GM06990 (cell line): ENCODE measurements at regions not wholly inside any gene's neighbourhood (a gene's known extent, or its start where the extent isn't known, plus 50 kb on each side); places are given as distances from the start of the nearest gene placed in this dataset.

Source experiments
- DNase-seq: peaks from one replicate; pipeline ENCODE4 v3.0.0-alpha.2; 2011; ENCODE audit not compliant: insufficient read length; ENCODE audit errors: extremely low read depth
- H3K27me3 ChIP-seq: replicated peaks from 2 replicates; pipeline ENCODE4 v1.6.0; 2011; ENCODE audit warnings: low read length; ENCODE audit not compliant: control insufficient read depth, insufficient read depth
- H3K36me3 ChIP-seq: 2 replicates; pipeline ENCODE4 v1.5.1; 2011; ENCODE audit warnings: low read length; ENCODE audit not compliant: control insufficient read depth, insufficient read depth
- H3K4me3 ChIP-seq: replicated peaks from 2 replicates; pipeline ENCODE4 v1.5.1; 2011; ENCODE audit warnings: low read depth, mild to moderate bottlenecking, control low read depth, low read length
- TF ChIP-seq, protein P1 (sequence below): IDR thresholded peaks from 2 replicates; pipeline ENCODE4 v1.5.1; 2011; ENCODE audit warnings: low read length, control low read depth, mild to moderate bottlenecking, inconsistent platforms; ENCODE audit not compliant: insufficient read depth, poor library complexity, severe bottlenecking

DNA sequence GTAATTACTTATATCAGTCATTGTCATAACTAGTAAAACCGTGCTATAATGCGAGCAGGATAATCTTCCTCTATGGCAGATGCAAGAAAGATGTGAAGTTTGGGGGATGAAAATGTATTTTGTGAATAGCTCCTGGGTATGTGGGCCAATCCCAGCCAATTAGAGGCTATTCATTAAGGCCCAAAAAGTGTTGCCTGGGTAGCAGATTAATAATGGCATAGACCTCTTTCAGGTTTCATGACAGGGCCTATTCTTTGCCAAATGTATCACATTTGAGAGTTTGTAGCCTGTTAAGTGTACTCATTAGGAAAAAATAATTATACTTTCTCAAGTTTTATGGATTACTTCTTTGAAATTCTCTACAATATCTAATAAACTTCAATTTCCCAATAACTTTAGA lies 199.2 kb upstream of the POU3F2 start:
- DNase-seq: no peak
- H3K27me3 ChIP-seq: no peaks in the 10 kb centered on the region
- TF ChIP-seq, protein P1, sequence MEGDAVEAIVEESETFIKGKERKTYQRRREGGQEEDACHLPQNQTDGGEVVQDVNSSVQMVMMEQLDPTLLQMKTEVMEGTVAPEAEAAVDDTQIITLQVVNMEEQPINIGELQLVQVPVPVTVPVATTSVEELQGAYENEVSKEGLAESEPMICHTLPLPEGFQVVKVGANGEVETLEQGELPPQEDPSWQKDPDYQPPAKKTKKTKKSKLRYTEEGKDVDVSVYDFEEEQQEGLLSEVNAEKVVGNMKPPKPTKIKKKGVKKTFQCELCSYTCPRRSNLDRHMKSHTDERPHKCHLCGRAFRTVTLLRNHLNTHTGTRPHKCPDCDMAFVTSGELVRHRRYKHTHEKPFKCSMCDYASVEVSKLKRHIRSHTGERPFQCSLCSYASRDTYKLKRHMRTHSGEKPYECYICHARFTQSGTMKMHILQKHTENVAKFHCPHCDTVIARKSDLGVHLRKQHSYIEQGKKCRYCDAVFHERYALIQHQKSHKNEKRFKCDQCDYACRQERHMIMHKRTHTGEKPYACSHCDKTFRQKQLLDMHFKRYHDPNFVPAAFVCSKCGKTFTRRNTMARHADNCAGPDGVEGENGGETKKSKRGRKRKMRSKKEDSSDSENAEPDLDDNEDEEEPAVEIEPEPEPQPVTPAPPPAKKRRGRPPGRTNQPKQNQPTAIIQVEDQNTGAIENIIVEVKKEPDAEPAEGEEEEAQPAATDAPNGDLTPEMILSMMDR: no peak
- no peaks in the 10 kb centered on the region for H3K36me3 ChIP-seq
- H3K4me3 ChIP-seq: no peak overlapping the region

DNA sequence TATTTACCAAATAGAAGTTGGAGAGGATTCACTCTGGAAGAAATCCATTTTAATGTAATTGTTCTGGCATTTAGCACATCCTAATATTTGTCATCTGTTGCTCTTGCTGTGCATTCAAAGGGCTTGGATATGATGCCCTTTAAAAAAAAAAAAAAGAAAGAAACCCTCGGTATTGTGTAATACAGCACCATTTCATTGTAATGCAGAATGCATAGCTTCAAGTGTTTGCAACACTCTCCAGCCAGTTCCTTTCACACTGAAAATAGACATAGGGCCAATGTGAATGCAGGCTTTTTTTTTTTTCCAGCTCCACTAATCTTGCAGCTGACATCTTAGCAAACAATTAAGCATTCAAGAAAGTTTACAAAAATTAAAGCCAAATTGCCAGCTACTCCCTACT lies 197.4 kb upstream of the POU3F2 start:
- no peak overlapping the region for H3K4me3 ChIP-seq
- TF ChIP-seq, protein P1: no peak
- no peaks in the 10 kb centered on the region for H3K27me3 ChIP-seq
- DNase-seq: no peak
- no peaks in the 10 kb centered on the region for H3K36me3 ChIP-seq

- TF ChIP-seq, protein P1: no peak
- Histone ChIP-seq H3K36me3 (no peaks in the 10 kb centered on the region), H3K27me3 (no peaks in the 10 kb centered on the region), H3K4me3 (no peak overlapping the region)
- DNase-seq: no peak
Measured at GRCh38 chr6:98639089-98639635, 195.2 kb upstream of the POU3F2 start.

DNA sequence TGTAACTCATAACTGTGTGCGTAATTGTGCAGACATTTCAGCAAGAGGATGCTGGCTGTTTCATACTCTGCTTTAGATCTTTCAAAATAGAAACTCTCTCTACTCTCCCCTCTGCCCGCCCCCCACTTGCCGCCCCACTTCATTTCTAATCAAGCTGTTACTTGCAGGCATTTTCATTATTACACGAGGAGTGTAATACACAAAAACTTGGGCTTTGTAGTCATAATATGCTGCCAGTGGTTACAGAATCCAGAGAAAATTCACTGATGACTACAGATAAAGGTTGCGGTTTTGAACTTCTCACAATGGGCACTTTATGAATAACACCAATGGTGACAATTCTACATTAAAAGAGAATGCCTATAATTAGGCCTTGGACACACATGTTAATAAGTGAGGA lies 194.0 kb upstream of the POU3F2 start:
- TF ChIP-seq, protein P1: no peak
- DNase-seq: no peak
- Histone ChIP-seq H3K4me3 (no peak overlapping the region), H3K36me3 (no peaks in the 10 kb centered on the region), H3K27me3 (no peaks in the 10 kb centered on the region)

- no peak for DNase-seq
- no peak overlapping the region for H3K4me3 ChIP-seq
- no peaks in the 10 kb centered on the region for H3K36me3 ChIP-seq
- TF ChIP-seq, protein P1: no peak
- H3K27me3 ChIP-seq: no peaks in the 10 kb centered on the region
Measured at GRCh38 chr6:98641949-98642719, 192.2 kb upstream of the POU3F2 start.
